ENCODE measurements at regions not wholly inside any gene's neighbourhood (a gene's known extent, or its start where the extent isn't known, plus 50 kb on each side); places are given as distances from the start of the nearest gene placed in this dataset.

DNA sequence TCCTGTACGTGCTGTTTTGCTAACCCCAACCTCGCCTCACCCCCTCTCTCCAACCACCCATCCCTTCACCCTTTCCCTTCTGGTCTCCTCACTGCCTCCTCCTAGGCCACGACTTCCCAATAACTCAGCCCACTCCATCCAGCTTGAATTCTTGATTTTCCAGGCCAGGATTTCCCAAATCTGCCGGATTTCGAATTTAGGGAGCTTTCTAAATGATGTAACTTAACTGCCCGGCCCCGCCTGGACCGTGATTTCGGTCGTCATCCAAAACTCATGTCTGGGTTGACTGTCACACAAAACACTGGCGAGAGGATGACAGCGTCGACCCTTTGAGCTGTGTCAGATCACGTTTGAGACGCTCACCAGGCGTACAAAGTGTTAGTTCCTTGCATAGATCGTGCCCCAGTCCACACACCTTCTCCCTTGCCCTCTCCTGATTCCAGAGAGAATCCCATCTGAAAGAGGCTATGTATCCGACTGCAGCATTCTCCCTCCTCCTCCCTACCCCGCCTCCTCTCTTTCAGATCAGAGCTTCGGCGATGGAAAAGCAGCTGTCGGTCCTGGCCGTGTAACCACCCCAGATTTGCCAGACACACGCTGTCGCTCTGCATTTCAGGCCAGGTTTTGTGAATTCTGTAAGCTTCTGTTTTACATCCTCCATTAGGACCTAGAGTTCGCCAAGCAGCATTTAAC, 168.2 kb downstream of the GPX5 start:
- TF ChIP-seq EZH2 (IDR thresholded peaks at IDR 0.05; ENCODE audit: borderline replicate concordance, insufficient read depth, low read depth, low read length, poor library complexity, severe bottlenecking) = no peak
- TF ChIP-seq, protein P1, sequence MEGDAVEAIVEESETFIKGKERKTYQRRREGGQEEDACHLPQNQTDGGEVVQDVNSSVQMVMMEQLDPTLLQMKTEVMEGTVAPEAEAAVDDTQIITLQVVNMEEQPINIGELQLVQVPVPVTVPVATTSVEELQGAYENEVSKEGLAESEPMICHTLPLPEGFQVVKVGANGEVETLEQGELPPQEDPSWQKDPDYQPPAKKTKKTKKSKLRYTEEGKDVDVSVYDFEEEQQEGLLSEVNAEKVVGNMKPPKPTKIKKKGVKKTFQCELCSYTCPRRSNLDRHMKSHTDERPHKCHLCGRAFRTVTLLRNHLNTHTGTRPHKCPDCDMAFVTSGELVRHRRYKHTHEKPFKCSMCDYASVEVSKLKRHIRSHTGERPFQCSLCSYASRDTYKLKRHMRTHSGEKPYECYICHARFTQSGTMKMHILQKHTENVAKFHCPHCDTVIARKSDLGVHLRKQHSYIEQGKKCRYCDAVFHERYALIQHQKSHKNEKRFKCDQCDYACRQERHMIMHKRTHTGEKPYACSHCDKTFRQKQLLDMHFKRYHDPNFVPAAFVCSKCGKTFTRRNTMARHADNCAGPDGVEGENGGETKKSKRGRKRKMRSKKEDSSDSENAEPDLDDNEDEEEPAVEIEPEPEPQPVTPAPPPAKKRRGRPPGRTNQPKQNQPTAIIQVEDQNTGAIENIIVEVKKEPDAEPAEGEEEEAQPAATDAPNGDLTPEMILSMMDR (IDR thresholded peaks at IDR 0.05) = no peak

All from B cell (primary cell).